CD4-positive, alpha-beta T cell treated with Interleukin-1 beta for 1 hour (primary cell): ENCODE measurements at regions not wholly inside any gene's neighbourhood (a gene's known extent, or its start where the extent isn't known, plus 50 kb on each side); places are given as distances from the start of the nearest gene placed in this dataset.

Experiments used
- DNase-seq, 2 donors: peaks; one replicate each; pipeline ENCODE4 v3.0.0-alpha.2; 2020 to 2022

DNA sequence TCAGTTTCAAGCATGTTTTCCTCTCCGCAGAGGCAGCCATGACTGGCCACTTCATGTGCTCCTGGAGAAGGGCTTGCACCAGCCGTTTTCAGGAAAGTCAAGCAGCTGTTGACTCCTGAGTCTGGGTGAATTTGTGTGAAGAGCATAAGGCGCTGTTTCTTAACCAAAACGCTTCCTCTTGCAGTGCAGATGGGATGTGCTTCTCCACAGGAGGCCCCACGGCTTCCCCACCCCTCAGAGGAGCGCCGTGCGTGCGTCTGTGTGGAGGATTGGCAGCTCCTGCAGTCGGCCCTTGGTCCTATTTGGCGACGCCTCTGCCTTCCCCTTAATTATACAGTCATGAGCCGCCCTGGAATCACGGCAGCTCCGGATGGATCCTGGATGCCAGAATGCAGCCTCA lies 54.1 kb upstream of the B3GAT1 start:
- no peak for DNase-seq

GRCh38 chr11:134464981-134465730 lies 53.1 kb upstream of the B3GAT1 start:
- DNase-seq, result no peak

GRCh38 chr11:134464196-134464595 lies 52.2 kb upstream of the B3GAT1 start:
- no peak for DNase-seq

GRCh38 chr11:134463716-134464115 lies 51.7 kb upstream of the B3GAT1 start:
- DNase-seq, result no peak
